ENCODE measurements at regions not wholly inside any gene's neighbourhood (a gene's known extent, or its start where the extent isn't known, plus 50 kb on each side); places are given as distances from the start of the nearest gene placed in this dataset.

DNA sequence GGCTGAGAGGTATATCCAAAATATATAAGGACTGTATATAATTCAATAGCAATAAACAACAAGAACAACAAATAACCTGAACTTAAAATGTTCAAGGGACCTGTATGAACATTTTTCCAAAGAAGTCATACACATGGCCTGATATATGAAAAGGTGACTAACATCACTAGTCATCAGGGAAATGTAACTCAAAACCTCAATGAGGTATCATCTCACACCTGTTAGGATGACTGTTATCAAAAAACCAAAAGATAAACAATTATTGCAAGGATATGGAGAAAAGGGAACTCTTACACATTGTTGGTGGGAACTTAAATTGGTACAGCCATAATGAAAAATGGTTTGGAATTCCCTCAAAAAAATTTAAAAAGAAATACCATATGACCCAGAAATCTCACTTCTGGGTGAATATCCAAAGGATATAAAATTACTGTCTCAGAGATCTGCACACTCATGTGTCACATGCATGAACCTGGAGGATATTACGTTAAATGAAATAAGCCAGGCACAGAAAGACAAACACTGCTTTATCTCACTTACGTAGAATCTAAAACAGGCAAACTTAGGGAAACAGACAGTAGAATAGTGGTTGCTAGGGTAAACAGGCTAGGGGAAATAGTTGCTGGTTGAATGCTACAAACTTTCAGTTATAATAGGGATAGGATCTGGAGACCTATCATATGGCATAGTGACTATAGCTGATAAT, 334.5 kb upstream of the MMADHC start:
- Histone ChIP-seq H3K9ac (ENCODE audit: insufficient read depth in 1 of 2, low read depth in 2 of 2, low read length in 2 of 2) (no peak overlapping the region), H3K79me2 (ENCODE audit: control insufficient read depth, insufficient read depth, low read length) (no peaks in the 10 kb centered on the region), H3K36me3 (ENCODE audit: control insufficient read depth, insufficient read depth, low read length) (no peaks in the 10 kb centered on the region), H3K27me3 (ENCODE audit: control insufficient read depth in 2 of 2, insufficient read depth in 2 of 2, low read length in 2 of 2) (no peaks in the 10 kb centered on the region), H3K4me3 (no peak overlapping the region), H2AFZ (ENCODE audit: low read depth, low read length) (no peak overlapping the region), H3K9me1 (ENCODE audit: control insufficient read depth, insufficient read depth, low read length) (no peaks in the 10 kb centered on the region), H3K9me3 (replicated peaks; ENCODE audit: control insufficient read depth, insufficient read depth, low read depth, low read length) (0 out of 2 replicates have a peak, but pooled peaks cover 3% of the 10 kb centered on the region), H3K4me2 (ENCODE audit: insufficient read depth, low read length) (no peak overlapping the region), H4K20me1 (replicated peaks; ENCODE audit: control insufficient read depth, insufficient read depth, low read length) (no peaks in the 10 kb centered on the region), H3K27ac (ENCODE audit: extremely low read depth, low read depth, low read length) (no peak overlapping the region), H3K4me1 (replicated peaks in 1 of 2; ENCODE audit: control insufficient read depth in 2 of 2, insufficient read depth in 2 of 2, low read length in 2 of 2) (no peaks in the 10 kb centered on the region)
- intact Hi-C loops (cut with micrococcal nuclease), result no loop called here
- CTCF ChIA-PET (ENCODE audit: low intra/inter-chr PET ratio), result no interaction called here
- FAIRE-seq, result no peak
- POLR2A ChIA-PET, result no interaction called here
- DNase-seq (ENCODE audit: extremely low read depth in 1 of 4, low spot score in 3 of 4), result no peak
- no TSS peak for BruUV-seq (replicated peaks)
- ATAC-seq, result no peak
- in situ Hi-C loops (cut with MboI), result no loop called here
- WGBS (ENCODE audit: insufficient coverage, low coverage, missing lambda C conversion rate), result 9% methylated on average over 2 of the region's 2 CpGs
- TF ChIP-seq KLF16 (IDR thresholded peaks at IDR 0.05) (no peak), ZNF589 (CRISPR knock-in tag; IDR thresholded peaks at IDR 0.05; ENCODE audit: low read depth) (no peak), ZNF75A (CRISPR knock-in tag; IDR thresholded peaks at IDR 0.05) (no peak), PYGO2 (tag; IDR thresholded peaks at IDR 0.05) (no peak), ZNF707 (CRISPR knock-in tag; conservative IDR thresholded peaks at IDR 0.05) (no peak), DMBX1 (CRISPR knock-in tag; IDR thresholded peaks at IDR 0.05; ENCODE audit: borderline replicate concordance) (no peak), CBX5 (IDR thresholded peaks at IDR 0.05; ENCODE audit: borderline replicate concordance, low read depth) (no peak), HDGF (IDR thresholded peaks at IDR 0.05) (no peak)
- TF ChIP-seq, protein P1, sequence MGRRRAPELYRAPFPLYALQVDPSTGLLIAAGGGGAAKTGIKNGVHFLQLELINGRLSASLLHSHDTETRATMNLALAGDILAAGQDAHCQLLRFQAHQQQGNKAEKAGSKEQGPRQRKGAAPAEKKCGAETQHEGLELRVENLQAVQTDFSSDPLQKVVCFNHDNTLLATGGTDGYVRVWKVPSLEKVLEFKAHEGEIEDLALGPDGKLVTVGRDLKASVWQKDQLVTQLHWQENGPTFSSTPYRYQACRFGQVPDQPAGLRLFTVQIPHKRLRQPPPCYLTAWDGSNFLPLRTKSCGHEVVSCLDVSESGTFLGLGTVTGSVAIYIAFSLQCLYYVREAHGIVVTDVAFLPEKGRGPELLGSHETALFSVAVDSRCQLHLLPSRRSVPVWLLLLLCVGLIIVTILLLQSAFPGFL (CRISPR knock-in tag; IDR thresholded peaks at IDR 0.05), result no peak
- TF ChIP-seq, protein P2, sequence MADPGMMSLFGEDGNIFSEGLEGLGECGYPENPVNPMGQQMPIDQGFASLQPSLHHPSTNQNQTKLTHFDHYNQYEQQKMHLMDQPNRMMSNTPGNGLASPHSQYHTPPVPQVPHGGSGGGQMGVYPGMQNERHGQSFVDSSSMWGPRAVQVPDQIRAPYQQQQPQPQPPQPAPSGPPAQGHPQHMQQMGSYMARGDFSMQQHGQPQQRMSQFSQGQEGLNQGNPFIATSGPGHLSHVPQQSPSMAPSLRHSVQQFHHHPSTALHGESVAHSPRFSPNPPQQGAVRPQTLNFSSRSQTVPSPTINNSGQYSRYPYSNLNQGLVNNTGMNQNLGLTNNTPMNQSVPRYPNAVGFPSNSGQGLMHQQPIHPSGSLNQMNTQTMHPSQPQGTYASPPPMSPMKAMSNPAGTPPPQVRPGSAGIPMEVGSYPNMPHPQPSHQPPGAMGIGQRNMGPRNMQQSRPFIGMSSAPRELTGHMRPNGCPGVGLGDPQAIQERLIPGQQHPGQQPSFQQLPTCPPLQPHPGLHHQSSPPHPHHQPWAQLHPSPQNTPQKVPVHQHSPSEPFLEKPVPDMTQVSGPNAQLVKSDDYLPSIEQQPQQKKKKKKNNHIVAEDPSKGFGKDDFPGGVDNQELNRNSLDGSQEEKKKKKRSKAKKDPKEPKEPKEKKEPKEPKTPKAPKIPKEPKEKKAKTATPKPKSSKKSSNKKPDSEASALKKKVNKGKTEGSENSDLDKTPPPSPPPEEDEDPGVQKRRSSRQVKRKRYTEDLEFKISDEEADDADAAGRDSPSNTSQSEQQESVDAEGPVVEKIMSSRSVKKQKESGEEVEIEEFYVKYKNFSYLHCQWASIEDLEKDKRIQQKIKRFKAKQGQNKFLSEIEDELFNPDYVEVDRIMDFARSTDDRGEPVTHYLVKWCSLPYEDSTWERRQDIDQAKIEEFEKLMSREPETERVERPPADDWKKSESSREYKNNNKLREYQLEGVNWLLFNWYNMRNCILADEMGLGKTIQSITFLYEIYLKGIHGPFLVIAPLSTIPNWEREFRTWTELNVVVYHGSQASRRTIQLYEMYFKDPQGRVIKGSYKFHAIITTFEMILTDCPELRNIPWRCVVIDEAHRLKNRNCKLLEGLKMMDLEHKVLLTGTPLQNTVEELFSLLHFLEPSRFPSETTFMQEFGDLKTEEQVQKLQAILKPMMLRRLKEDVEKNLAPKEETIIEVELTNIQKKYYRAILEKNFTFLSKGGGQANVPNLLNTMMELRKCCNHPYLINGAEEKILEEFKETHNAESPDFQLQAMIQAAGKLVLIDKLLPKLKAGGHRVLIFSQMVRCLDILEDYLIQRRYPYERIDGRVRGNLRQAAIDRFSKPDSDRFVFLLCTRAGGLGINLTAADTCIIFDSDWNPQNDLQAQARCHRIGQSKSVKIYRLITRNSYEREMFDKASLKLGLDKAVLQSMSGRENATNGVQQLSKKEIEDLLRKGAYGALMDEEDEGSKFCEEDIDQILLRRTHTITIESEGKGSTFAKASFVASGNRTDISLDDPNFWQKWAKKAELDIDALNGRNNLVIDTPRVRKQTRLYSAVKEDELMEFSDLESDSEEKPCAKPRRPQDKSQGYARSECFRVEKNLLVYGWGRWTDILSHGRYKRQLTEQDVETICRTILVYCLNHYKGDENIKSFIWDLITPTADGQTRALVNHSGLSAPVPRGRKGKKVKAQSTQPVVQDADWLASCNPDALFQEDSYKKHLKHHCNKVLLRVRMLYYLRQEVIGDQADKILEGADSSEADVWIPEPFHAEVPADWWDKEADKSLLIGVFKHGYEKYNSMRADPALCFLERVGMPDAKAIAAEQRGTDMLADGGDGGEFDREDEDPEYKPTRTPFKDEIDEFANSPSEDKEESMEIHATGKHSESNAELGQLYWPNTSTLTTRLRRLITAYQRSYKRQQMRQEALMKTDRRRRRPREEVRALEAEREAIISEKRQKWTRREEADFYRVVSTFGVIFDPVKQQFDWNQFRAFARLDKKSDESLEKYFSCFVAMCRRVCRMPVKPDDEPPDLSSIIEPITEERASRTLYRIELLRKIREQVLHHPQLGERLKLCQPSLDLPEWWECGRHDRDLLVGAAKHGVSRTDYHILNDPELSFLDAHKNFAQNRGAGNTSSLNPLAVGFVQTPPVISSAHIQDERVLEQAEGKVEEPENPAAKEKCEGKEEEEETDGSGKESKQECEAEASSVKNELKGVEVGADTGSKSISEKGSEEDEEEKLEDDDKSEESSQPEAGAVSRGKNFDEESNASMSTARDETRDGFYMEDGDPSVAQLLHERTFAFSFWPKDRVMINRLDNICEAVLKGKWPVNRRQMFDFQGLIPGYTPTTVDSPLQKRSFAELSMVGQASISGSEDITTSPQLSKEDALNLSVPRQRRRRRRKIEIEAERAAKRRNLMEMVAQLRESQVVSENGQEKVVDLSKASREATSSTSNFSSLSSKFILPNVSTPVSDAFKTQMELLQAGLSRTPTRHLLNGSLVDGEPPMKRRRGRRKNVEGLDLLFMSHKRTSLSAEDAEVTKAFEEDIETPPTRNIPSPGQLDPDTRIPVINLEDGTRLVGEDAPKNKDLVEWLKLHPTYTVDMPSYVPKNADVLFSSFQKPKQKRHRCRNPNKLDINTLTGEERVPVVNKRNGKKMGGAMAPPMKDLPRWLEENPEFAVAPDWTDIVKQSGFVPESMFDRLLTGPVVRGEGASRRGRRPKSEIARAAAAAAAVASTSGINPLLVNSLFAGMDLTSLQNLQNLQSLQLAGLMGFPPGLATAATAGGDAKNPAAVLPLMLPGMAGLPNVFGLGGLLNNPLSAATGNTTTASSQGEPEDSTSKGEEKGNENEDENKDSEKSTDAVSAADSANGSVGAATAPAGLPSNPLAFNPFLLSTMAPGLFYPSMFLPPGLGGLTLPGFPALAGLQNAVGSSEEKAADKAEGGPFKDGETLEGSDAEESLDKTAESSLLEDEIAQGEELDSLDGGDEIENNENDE (IDR thresholded peaks at IDR 0.05; ENCODE audit: low read depth, low read length), result no peak
- TF ChIP-seq, protein P3, sequence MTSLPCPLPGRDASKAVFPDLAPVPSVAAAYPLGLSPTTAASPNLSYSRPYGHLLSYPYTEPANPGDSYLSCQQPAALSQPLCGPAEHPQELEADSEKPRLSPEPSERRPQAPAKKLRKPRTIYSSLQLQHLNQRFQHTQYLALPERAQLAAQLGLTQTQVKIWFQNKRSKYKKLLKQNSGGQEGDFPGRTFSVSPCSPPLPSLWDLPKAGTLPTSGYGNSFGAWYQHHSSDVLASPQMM (CRISPR knock-in tag; IDR thresholded peaks at IDR 0.05), result no peak

Measured in K562 (cell line).